GM23338 (cell line): ENCODE measurements at regions not wholly inside any gene's neighbourhood (a gene's known extent, or its start where the extent isn't known, plus 50 kb on each side); places are given as distances from the start of the nearest gene placed in this dataset.

Experiments
- ATAC-seq: fragments of 200-7000 bp; cut with Tn5 transposase; 3 replicates; pipeline ENCODE4 v1.9.1; 2020
- DNase-seq: peaks from one replicate; pipeline ENCODE4 v3.0.0-alpha.2; 2015; ENCODE audit warnings: low spot score
- H2AFZ ChIP-seq: fragments of 200-600 bp; sonication (generic); 2 replicates; pipeline ENCODE4 v1.8.0; 2016; ENCODE audit warnings: antibody characterized with exemption, mild to moderate bottlenecking, moderate library complexity
- H3F3A ChIP-seq: fragments of 200-600 bp; sonication (generic); replicated peaks from 2 replicates; pipeline ENCODE4 v1.8.0; 2017; ENCODE audit warnings: antibody characterized with exemption, mixed run types, low read depth
- H3K27ac ChIP-seq: fragments of 200-600 bp; sonication (generic); 2 replicates; pipeline ENCODE4 v1.6.1; 2016; ENCODE audit warnings: low read depth
- H3K27me3 ChIP-seq: fragments of 200-600 bp; sonication (generic); 2 replicates; pipeline ENCODE4 v1.8.0; 2016; ENCODE audit warnings: mild to moderate bottlenecking, mixed run types, moderate library complexity; ENCODE audit not compliant: insufficient read depth
- H3K36me3 ChIP-seq: fragments of 200-600 bp; sonication (generic); 2 replicates; pipeline ENCODE4 v1.8.0; 2016; ENCODE audit warnings: mild to moderate bottlenecking; ENCODE audit not compliant: insufficient read depth
- H3K4me1 ChIP-seq: fragments of 200-600 bp; sonication (generic); 2 replicates; pipeline ENCODE4 v1.8.0; 2016; ENCODE audit warnings: mild to moderate bottlenecking, moderate library complexity; ENCODE audit not compliant: insufficient read depth
- H3K4me2 ChIP-seq: fragments of 200-600 bp; sonication (generic); 2 replicates; pipeline ENCODE4 v1.7.1; 2017; ENCODE audit warnings: mixed run types
- H3K4me3 ChIP-seq: fragments of 200-600 bp; sonication (generic); 2 replicates; pipeline ENCODE4 v1.6.1; 2016; ENCODE audit warnings: mixed run types
- H3K79me2 ChIP-seq: fragments of 200-600 bp; sonication (generic); replicated peaks from 2 replicates; pipeline ENCODE4 v1.8.0; 2017; ENCODE audit warnings: mild to moderate bottlenecking; ENCODE audit not compliant: insufficient read depth
- H3K9me2 ChIP-seq: fragments of 200-600 bp; sonication (generic); 2 replicates; pipeline ENCODE4 v1.8.0; 2017; ENCODE audit not compliant: insufficient read depth
- H4K20me1 ChIP-seq: fragments of 200-600 bp; sonication (generic); replicated peaks from 2 replicates; pipeline ENCODE4 v1.8.0; 2017; ENCODE audit warnings: mild to moderate bottlenecking; ENCODE audit not compliant: insufficient read depth
- H3K27ac Mint-ChIP-seq: 2 replicates; pipeline ENCODE4 v1.8.0; 2020; ENCODE audit warnings: inconsistent platforms, mild to moderate bottlenecking, moderate library complexity, mixed read lengths
- H3K27me3 Mint-ChIP-seq: 3 replicates; pipeline ENCODE4 v1.8.0; 2022; ENCODE audit warnings: low read depth, mild to moderate bottlenecking, moderate library complexity, mixed read lengths, inconsistent platforms; ENCODE audit not compliant: insufficient read depth, poor library complexity
- H3K36me3 Mint-ChIP-seq: 3 replicates; pipeline ENCODE4 v1.8.0; 2021; ENCODE audit warnings: low read depth, mild to moderate bottlenecking, inconsistent platforms, moderate library complexity, mixed read lengths
- H3K4me1 Mint-ChIP-seq: 3 replicates; pipeline ENCODE4 v1.8.0; 2020; ENCODE audit warnings: mild to moderate bottlenecking, inconsistent platforms, mixed read lengths
- H3K4me3 Mint-ChIP-seq: 3 replicates; pipeline ENCODE4 v1.8.0; 2021; ENCODE audit warnings: moderate library complexity, mild to moderate bottlenecking, inconsistent platforms, mixed read lengths
- H3K9me3 Mint-ChIP-seq: 3 replicates; pipeline ENCODE4 v1.8.0; 2020; ENCODE audit warnings: moderate library complexity, mild to moderate bottlenecking, inconsistent platforms, mixed read lengths
- CREB1 ChIP-seq: fragments of 250-450 bp; sonication (Bioruptor Pico); IDR thresholded peaks from 2 replicates; pipeline ENCODE4 v1.5.0; 2020; ENCODE audit warnings: low read depth, mild to moderate bottlenecking, moderate library complexity
- EZH2 ChIP-seq: fragments of 200-600 bp; sonication (generic); IDR thresholded peaks from one replicate; pipeline ENCODE4 v1.8.0; 2017; ENCODE audit warnings: antibody characterized with exemption, mild to moderate bottlenecking, low read depth; ENCODE audit not compliant: unreplicated experiment
- EZH2phosphoT487 ChIP-seq: fragments of 200-600 bp; sonication (generic); IDR thresholded peaks from one replicate; pipeline ENCODE4 v1.8.1; 2018; ENCODE audit warnings: antibody characterized with exemption; ENCODE audit not compliant: unreplicated experiment
- JUNB ChIP-seq: IDR thresholded peaks from one replicate; pipeline ENCODE4 v1.6.1; 2016; ENCODE audit warnings: antibody characterized with exemption; ENCODE audit not compliant: unreplicated experiment
- NANOG ChIP-seq: IDR thresholded peaks from 2 replicates; pipeline ENCODE4 v1.6.1; 2016; ENCODE audit warnings: antibody characterized with exemption, borderline replicate concordance
- POLR2AphosphoS5 ChIP-seq: IDR thresholded peaks from 2 replicates; pipeline ENCODE4 v1.6.1; 2016; ENCODE audit warnings: antibody characterized with exemption, low read depth
- REST ChIP-seq: IDR thresholded peaks from one replicate; pipeline ENCODE4 v1.6.1; 2018; ENCODE audit warnings: antibody characterized with exemption; ENCODE audit not compliant: unreplicated experiment
- STAT1 ChIP-seq: IDR thresholded peaks from one replicate; pipeline ENCODE4 v1.6.1; 2016; ENCODE audit warnings: antibody characterized with exemption; ENCODE audit not compliant: unreplicated experiment
- ZNF114 ChIP-seq: fragments of 250-450 bp; sonication (Bioruptor Pico); IDR thresholded peaks from 2 replicates; pipeline ENCODE4 v1.5.0; 2020; ENCODE audit warnings: mild to moderate bottlenecking, moderate library complexity
- ZNF331 ChIP-seq: fragments of 250-450 bp; sonication (Bioruptor Pico); IDR thresholded peaks from 2 replicates; pipeline ENCODE4 v1.5.0; 2020; ENCODE audit warnings: low read depth, mild to moderate bottlenecking, moderate library complexity
- TF ChIP-seq, protein P1 (sequence below): IDR thresholded peaks from 2 replicates; pipeline ENCODE4 v1.6.1; 2016; ENCODE audit warnings: antibody characterized with exemption
- TF ChIP-seq, protein P2 (sequence below): fragments of 250-450 bp; sonication (Bioruptor Pico); IDR thresholded peaks from 2 replicates; pipeline ENCODE4 v1.5.0; 2020; ENCODE audit warnings: mild to moderate bottlenecking, moderate library complexity
- TF ChIP-seq, protein P3 (sequence below), 2 experiments: fragments of 200-600 bp in 1 of 2; sonication (generic) in 1 of 2; conservative IDR thresholded peaks; 2 replicates each; pipeline versions ENCODE4 v1.5.1 to v1.6.1; 2016 to 2017; ENCODE audit warnings: antibody characterized with exemption in 2 of 2, low read depth in 2 of 2, mild to moderate bottlenecking in 2 of 2, moderate library complexity in 1 of 2

- no peak for TF ChIP-seq ZNF114 (CRISPR knock-in tag)
- TF ChIP-seq, protein P1, sequence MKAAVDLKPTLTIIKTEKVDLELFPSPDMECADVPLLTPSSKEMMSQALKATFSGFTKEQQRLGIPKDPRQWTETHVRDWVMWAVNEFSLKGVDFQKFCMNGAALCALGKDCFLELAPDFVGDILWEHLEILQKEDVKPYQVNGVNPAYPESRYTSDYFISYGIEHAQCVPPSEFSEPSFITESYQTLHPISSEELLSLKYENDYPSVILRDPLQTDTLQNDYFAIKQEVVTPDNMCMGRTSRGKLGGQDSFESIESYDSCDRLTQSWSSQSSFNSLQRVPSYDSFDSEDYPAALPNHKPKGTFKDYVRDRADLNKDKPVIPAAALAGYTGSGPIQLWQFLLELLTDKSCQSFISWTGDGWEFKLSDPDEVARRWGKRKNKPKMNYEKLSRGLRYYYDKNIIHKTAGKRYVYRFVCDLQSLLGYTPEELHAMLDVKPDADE: no peak
- TF ChIP-seq EZH2: no peak
- no peak for TF ChIP-seq REST
- TF ChIP-seq, protein P2, sequence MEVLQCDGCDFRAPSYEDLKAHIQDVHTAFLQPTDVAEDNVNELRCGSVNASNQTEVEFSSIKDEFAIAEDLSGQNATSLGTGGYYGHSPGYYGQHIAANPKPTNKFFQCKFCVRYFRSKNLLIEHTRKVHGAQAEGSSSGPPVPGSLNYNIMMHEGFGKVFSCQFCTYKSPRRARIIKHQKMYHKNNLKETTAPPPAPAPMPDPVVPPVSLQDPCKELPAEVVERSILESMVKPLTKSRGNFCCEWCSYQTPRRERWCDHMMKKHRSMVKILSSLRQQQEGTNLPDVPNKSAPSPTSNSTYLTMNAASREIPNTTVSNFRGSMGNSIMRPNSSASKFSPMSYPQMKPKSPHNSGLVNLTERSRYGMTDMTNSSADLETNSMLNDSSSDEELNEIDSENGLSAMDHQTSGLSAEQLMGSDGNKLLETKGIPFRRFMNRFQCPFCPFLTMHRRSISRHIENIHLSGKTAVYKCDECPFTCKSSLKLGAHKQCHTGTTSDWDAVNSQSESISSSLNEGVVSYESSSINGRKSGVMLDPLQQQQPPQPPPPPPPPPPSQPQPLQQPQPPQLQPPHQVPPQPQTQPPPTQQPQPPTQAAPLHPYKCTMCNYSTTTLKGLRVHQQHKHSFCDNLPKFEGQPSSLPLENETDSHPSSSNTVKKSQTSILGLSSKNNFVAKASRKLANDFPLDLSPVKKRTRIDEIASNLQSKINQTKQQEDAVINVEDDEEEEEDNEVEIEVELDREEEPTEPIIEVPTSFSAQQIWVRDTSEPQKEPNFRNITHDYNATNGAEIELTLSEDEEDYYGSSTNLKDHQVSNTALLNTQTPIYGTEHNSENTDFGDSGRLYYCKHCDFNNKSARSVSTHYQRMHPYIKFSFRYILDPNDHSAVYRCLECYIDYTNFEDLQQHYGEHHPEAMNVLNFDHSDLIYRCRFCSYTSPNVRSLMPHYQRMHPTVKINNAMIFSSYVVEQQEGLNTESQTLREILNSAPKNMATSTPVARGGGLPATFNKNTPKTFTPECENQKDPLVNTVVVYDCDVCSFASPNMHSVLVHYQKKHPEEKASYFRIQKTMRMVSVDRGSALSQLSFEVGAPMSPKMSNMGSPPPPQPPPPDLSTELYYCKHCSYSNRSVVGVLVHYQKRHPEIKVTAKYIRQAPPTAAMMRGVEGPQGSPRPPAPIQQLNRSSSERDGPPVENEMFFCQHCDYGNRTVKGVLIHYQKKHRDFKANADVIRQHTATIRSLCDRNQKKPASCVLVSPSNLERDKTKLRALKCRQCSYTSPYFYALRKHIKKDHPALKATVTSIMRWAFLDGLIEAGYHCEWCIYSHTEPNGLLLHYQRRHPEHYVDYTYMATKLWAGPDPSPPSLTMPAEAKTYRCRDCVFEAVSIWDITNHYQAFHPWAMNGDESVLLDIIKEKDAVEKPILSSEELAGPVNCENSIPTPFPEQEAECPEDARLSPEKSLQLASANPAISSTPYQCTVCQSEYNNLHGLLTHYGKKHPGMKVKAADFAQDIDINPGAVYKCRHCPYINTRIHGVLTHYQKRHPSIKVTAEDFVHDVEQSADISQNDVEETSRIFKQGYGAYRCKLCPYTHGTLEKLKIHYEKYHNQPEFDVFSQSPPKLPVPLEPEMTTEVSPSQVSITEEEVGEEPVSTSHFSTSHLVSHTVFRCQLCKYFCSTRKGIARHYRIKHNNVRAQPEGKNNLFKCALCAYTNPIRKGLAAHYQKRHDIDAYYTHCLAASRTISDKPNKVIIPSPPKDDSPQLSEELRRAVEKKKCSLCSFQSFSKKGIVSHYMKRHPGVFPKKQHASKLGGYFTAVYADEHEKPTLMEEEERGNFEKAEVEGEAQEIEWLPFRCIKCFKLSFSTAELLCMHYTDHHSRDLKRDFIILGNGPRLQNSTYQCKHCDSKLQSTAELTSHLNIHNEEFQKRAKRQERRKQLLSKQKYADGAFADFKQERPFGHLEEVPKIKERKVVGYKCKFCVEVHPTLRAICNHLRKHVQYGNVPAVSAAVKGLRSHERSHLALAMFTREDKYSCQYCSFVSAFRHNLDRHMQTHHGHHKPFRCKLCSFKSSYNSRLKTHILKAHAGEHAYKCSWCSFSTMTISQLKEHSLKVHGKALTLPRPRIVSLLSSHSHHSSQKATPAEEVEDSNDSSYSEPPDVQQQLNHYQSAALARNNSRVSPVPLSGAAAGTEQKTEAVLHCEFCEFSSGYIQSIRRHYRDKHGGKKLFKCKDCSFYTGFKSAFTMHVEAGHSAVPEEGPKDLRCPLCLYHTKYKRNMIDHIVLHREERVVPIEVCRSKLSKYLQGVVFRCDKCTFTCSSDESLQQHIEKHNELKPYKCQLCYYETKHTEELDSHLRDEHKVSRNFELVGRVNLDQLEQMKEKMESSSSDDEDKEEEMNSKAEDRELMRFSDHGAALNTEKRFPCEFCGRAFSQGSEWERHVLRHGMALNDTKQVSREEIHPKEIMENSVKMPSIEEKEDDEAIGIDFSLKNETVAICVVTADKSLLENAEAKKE (CRISPR knock-in tag): no peak
- no peak for TF ChIP-seq NANOG
- TF ChIP-seq POLR2AphosphoS5: no peak
- TF ChIP-seq EZH2phosphoT487: no peak
- no peak for TF ChIP-seq STAT1
- no peak for TF ChIP-seq JUNB
- no peak for TF ChIP-seq ZNF331
- TF ChIP-seq, protein P3, sequence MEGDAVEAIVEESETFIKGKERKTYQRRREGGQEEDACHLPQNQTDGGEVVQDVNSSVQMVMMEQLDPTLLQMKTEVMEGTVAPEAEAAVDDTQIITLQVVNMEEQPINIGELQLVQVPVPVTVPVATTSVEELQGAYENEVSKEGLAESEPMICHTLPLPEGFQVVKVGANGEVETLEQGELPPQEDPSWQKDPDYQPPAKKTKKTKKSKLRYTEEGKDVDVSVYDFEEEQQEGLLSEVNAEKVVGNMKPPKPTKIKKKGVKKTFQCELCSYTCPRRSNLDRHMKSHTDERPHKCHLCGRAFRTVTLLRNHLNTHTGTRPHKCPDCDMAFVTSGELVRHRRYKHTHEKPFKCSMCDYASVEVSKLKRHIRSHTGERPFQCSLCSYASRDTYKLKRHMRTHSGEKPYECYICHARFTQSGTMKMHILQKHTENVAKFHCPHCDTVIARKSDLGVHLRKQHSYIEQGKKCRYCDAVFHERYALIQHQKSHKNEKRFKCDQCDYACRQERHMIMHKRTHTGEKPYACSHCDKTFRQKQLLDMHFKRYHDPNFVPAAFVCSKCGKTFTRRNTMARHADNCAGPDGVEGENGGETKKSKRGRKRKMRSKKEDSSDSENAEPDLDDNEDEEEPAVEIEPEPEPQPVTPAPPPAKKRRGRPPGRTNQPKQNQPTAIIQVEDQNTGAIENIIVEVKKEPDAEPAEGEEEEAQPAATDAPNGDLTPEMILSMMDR (conservative IDR thresholded peaks at IDR 0.05; ENCODE audit: low read depth in 2 of 2): no peak
- no peak for TF ChIP-seq CREB1 (CRISPR knock-in tag)
- no peaks in the 10 kb centered on the region; the same call in 1 of the 2 replicates for H3K36me3 ChIP-seq
- Mint-ChIP-seq H3K27me3 (peaks cover 7% of the 10 kb centered on the region), H3K9me3 (no peaks in the 10 kb centered on the region), H3K27ac (no peak overlapping the region), H3K4me3 (no peak overlapping the region), H3K36me3 (no peaks in the 10 kb centered on the region), H3K4me1 (peaks cover 5% of the 10 kb centered on the region; the same call in 1 of the 3 replicates)
- no peak overlapping the region for H2AFZ ChIP-seq
- no peaks in the 10 kb centered on the region for H3K4me1 ChIP-seq
- no peak overlapping the region for H3K4me2 ChIP-seq
- no peaks in the 10 kb centered on the region for H3K9me2 ChIP-seq
- H3K27ac ChIP-seq: no peak overlapping the region
- no peaks in the 10 kb centered on the region for H4K20me1 ChIP-seq
- H3K27me3 ChIP-seq: no peaks in the 10 kb centered on the region
- DNase-seq (no peak), ATAC-seq (no peak)
- no peaks in the 10 kb centered on the region for H3F3A ChIP-seq
- no peaks in the 10 kb centered on the region for H3K79me2 ChIP-seq
- no peak overlapping the region for H3K4me3 ChIP-seq
Measured at GRCh38 chr20:60882836-60883235, 369.2 kb upstream of the CDH4 start.
